Adipocyte (in vitro differentiated cells): ENCODE measurements at regions not wholly inside any gene's neighbourhood (a gene's known extent, or its start where the extent isn't known, plus 50 kb on each side); places are given as distances from the start of the nearest gene placed in this dataset.
A peak's percentile ranks its signal among the peaks of the same experiment; 100 is the strongest.

Experiments used
- DNase-seq: peaks from one replicate; pipeline ENCODE4 v3.0.0-alpha.2; 2015; ENCODE audit warnings: low read depth
- H3K27me3 ChIP-seq: replicated peaks from 2 replicates; pipeline ENCODE4 v1.7.0; 2013; ENCODE audit warnings: mild to moderate bottlenecking, low read length, moderate library complexity; ENCODE audit not compliant: control insufficient read depth, insufficient read depth
- H3K36me3 ChIP-seq: 2 replicates; pipeline ENCODE4 v1.7.0; 2013; ENCODE audit warnings: low read length, mild to moderate bottlenecking, moderate library complexity; ENCODE audit not compliant: control insufficient read depth, insufficient read depth, severe bottlenecking
- H3K4me1 ChIP-seq: 2 replicates; pipeline ENCODE4 v1.7.0; 2013; ENCODE audit warnings: mild to moderate bottlenecking, low read length, moderate library complexity; ENCODE audit not compliant: control insufficient read depth, insufficient read depth
- H3K4me3 ChIP-seq: 2 replicates; pipeline ENCODE4 v1.7.0; 2013; ENCODE audit warnings: mild to moderate bottlenecking, low read length, moderate library complexity
- H3K9ac ChIP-seq: 2 replicates; pipeline ENCODE4 v1.7.0; 2013; ENCODE audit warnings: mild to moderate bottlenecking, low read length, moderate library complexity
- H3K9me3 ChIP-seq: 2 replicates; pipeline ENCODE4 v1.7.0; 2013; ENCODE audit warnings: mild to moderate bottlenecking, low read length, moderate library complexity; ENCODE audit not compliant: control insufficient read depth

- peak; percentile 1 for DNase-seq
- Histone ChIP-seq H3K4me1 (peaks cover 27% of the 10 kb centered on the region), H3K9me3 (no peaks in the 10 kb centered on the region), H3K27me3 (no peaks in the 10 kb centered on the region), H3K36me3 (no peaks in the 10 kb centered on the region), H3K4me3 (no peak overlapping the region), H3K9ac (no peak overlapping the region)
Measured at GRCh38 chr3:8143186-8143585, 358.4 kb upstream of the LMCD1 start.

- Histone ChIP-seq H3K9me3 (no peaks in the 10 kb centered on the region), H3K4me1 (peaks cover 29% of the 10 kb centered on the region), H3K4me3 (no peak overlapping the region), H3K27me3 (no peaks in the 10 kb centered on the region), H3K9ac (no peak overlapping the region), H3K36me3 (no peaks in the 10 kb centered on the region)
- DNase-seq = no peak
Measured at GRCh38 chr3:8145661-8146060, 356.0 kb upstream of the LMCD1 start.

DNA sequence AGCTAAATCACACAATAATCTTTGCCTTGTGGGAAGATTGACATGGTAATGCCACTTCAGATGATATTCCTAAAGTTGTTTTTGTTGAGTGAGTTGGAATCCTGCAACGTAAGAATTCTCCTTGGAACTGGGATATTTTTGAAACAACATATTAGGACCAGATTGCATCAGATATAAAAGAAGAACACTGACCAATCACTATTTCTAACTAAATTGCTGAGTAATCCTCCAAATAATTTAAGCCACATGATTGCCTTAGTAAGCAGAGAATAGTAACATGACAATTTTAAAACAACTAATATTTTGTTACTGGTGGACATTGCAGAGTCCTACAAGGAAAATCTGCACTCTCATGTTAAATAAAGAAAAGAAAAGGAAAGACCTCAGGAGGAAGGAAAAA lies 353.9 kb upstream of the LMCD1 start:
- Histone ChIP-seq H3K36me3 (no peaks in the 10 kb centered on the region), H3K9me3 (no peaks in the 10 kb centered on the region), H3K4me3 (no peak overlapping the region), H3K4me1 (peaks cover 29% of the 10 kb centered on the region), H3K27me3 (no peaks in the 10 kb centered on the region), H3K9ac (peak overlapping the region; percentile 26)
- DNase-seq = peak; percentile 1

- Histone ChIP-seq H3K27me3 (no peaks in the 10 kb centered on the region), H3K9me3 (no peaks in the 10 kb centered on the region), H3K4me3 (no peak overlapping the region), H3K36me3 (no peaks in the 10 kb centered on the region), H3K4me1 (peaks cover 5% of the 10 kb centered on the region), H3K9ac (no peak overlapping the region)
- no peak for DNase-seq
Measured at GRCh38 chr3:8152821-8153418, 348.7 kb upstream of the LMCD1 start.

GRCh38 chr3:8153800-8154199 lies 347.8 kb upstream of the LMCD1 start:
- Histone ChIP-seq H3K9ac (no peak overlapping the region), H3K4me1 (no peaks in the 10 kb centered on the region), H3K9me3 (no peaks in the 10 kb centered on the region), H3K4me3 (no peak overlapping the region), H3K27me3 (no peaks in the 10 kb centered on the region), H3K36me3 (no peaks in the 10 kb centered on the region)
- DNase-seq = no peak

GRCh38 chr3:8154617-8155016 lies 347.0 kb upstream of the LMCD1 start:
- H3K9me3 ChIP-seq = no peaks in the 10 kb centered on the region
- H3K4me1 ChIP-seq = no peaks in the 10 kb centered on the region
- no peaks in the 10 kb centered on the region for H3K36me3 ChIP-seq
- no peak overlapping the region for H3K4me3 ChIP-seq
- no peaks in the 10 kb centered on the region for H3K27me3 ChIP-seq
- no peak for DNase-seq
- H3K9ac ChIP-seq = no peak overlapping the region

DNA sequence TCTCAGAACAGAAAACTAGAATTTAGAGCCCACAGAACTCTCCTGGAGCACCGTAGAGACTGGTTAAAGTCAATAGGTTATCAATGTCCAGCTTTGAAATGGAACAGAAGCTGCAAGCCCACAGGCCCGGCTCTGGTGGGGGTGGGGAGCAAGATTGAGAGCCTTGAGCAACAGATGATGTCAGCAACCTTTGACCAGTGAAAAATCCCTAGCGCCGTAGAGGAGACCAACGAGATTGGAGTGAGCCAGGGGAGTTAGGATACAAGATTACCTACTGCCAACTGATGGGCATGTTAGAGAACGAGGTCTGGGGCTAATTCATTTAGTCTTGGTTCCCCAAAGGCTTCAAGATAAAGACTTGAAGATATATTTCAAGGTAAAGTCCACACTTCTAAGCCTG lies 345.5 kb upstream of the LMCD1 start:
- Histone ChIP-seq H3K9ac (no peak overlapping the region), H3K4me1 (no peaks in the 10 kb centered on the region), H3K4me3 (no peak overlapping the region), H3K9me3 (no peaks in the 10 kb centered on the region), H3K36me3 (no peaks in the 10 kb centered on the region), H3K27me3 (no peaks in the 10 kb centered on the region)
- DNase-seq = no peak

DNA sequence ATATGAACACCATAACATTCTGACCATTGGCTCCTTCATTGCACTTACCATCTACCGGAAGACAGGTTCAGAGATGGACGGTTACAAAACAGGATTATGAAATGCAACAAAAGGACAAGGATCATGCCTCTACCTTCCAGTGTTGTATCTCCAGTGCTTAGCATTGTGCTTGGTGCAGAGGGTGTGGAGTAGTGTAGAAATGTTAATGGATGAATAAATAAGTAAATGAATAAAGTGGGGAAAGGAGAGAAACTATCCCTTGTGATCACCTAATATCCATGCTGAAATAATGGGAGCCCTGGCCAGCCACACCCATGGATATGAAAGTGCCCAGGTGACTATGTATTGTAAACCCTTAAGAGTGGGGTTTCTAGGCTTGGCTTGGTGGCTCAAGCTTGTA lies 344.8 kb upstream of the LMCD1 start:
- no peak for DNase-seq

GRCh38 chr3:8157640-8158039 lies 344.0 kb upstream of the LMCD1 start:
- Histone ChIP-seq H3K27me3 (no peaks in the 10 kb centered on the region), H3K4me3 (no peak overlapping the region), H3K9me3 (no peaks in the 10 kb centered on the region), H3K4me1 (no peaks in the 10 kb centered on the region), H3K9ac (no peak overlapping the region), H3K36me3 (no peaks in the 10 kb centered on the region)
- DNase-seq = no peak

More for the DNA sequence above, 344.8 kb upstream of the LMCD1 start:
- Histone ChIP-seq H3K9ac (no peak overlapping the region), H3K4me3 (no peak overlapping the region), H3K9me3 (no peaks in the 10 kb centered on the region), H3K27me3 (no peaks in the 10 kb centered on the region), H3K36me3 (no peaks in the 10 kb centered on the region), H3K4me1 (no peaks in the 10 kb centered on the region)

DNA sequence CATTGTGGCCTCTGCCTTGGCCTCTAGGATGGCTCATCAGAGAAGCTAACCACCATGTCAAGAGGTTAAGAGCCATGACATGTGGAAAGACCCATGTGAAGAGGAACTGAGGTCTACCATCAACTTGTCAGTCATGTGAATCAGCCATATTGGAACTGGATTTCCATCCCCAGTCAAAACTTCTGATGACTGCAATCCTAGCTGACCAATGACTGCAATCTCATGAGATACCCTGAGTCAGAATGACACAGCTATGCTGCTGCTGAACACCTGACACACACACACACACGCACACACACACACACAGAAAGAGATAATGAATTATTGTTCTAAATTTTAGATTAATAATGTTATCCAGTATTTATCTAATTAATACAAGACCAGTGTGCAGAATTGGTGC lies 337.5 kb upstream of the LMCD1 start:
- no peak for DNase-seq
- no peaks in the 10 kb centered on the region for H3K27me3 ChIP-seq
- H3K9ac ChIP-seq = no peak overlapping the region
- no peaks in the 10 kb centered on the region for H3K36me3 ChIP-seq
- no peaks in the 10 kb centered on the region for H3K4me1 ChIP-seq
- no peak overlapping the region for H3K4me3 ChIP-seq
- peaks cover 2% of the 10 kb centered on the region for H3K9me3 ChIP-seq

GRCh38 chr3:8166014-8166413 lies 335.6 kb upstream of the LMCD1 start:
- Histone ChIP-seq H3K9ac (no peak overlapping the region), H3K36me3 (no peaks in the 10 kb centered on the region), H3K27me3 (no peaks in the 10 kb centered on the region), H3K4me1 (no peaks in the 10 kb centered on the region), H3K4me3 (no peak overlapping the region), H3K9me3 (peaks cover 2% of the 10 kb centered on the region)
- DNase-seq = no peak

GRCh38 chr3:8170971-8171508 lies 330.6 kb upstream of the LMCD1 start:
- DNase-seq = no peak
- Histone ChIP-seq H3K9ac (no peak overlapping the region), H3K27me3 (no peaks in the 10 kb centered on the region), H3K4me3 (no peak overlapping the region), H3K4me1 (no peaks in the 10 kb centered on the region), H3K36me3 (no peaks in the 10 kb centered on the region), H3K9me3 (no peaks in the 10 kb centered on the region)
